T-helper 22 cell (primary cell): ENCODE measurements at regions not wholly inside any gene's neighbourhood (a gene's known extent, or its start where the extent isn't known, plus 50 kb on each side); places are given as distances from the start of the nearest gene placed in this dataset.
"Not testable (repeated sequence)": the region's sequence is repeated elsewhere in the genome, so short reads cannot be mapped to it uniquely, and the experiment has no call there.

Source experiments
- DNase-seq: peaks from one replicate; pipeline ENCODE4 v3.0.0-alpha.2; 2020; ENCODE audit warnings: low read depth

- no peak for DNase-seq
Measured at GRCh38 chr21:36601362-36601761, 97.6 kb upstream of the SIM2 start.

- DNase-seq = no peak
Measured at GRCh38 chr21:36602735-36603134, 96.2 kb upstream of the SIM2 start.

DNA sequence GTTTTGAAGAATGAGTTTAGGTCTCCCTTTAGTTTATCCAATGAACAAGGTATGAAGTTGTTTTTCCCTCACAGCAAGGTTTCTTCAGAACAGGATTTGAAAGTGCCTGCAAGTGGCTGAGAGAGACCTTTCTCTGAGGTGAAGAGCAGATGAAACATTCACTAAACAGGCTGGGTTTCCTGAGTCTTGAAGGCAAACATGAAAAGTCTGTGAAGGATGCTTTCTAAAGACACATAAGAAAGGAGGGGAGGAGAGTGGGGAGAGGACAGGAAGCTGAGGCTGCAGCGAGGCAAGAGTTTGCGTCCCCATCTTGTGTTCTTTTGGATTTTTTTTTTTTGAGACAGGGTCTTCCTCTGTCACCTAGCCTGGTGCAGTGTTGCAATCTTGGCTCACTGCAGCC lies 95.7 kb upstream of the SIM2 start:
- no peak for DNase-seq

GRCh38 chr21:36605426-36605825 lies 93.5 kb upstream of the SIM2 start:
- no peak for DNase-seq

DNA sequence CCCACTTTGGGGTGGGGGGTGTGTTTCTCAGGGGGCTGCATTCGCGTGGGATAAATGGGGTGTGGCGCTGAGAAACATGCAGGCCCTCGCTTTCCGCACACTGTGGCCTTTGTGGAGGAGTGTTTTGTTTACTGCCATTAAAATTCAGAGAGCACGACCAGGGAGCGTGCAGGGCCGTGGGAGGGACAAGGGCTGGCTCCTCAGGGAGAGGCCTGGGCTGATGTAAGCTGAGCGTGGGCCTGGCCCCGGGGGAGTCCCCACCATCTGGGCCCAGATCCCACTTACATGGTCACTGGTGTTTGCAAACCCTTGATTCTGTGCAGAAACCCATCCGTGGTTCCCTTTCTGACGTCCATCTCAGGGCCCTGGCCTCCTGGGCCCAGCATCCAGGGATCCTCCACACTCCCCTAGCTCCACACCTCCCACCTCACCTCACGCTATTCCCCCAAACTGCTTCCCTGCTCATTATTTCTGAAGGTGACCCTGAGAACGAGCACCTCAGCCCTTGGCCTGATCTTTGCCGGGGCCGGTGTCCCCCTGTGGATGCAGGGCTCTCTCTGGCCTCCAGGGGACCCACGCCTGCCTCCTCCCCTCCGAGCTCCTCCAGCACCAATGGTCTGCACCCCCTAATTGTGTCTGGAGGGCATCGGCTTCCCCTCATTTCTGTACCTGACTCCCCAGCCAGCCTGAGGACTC lies 92.5 kb upstream of the SIM2 start:
- DNase-seq = no peak

- DNase-seq = no peak
Measured at GRCh38 chr21:36606983-36607325, 92.0 kb upstream of the SIM2 start.

- DNase-seq = no peak
Measured at GRCh38 chr21:36608041-36608896, 90.6 kb upstream of the SIM2 start.

GRCh38 chr21:36608897-36609225 lies 90.1 kb upstream of the SIM2 start:
- DNase-seq = no peak

DNA sequence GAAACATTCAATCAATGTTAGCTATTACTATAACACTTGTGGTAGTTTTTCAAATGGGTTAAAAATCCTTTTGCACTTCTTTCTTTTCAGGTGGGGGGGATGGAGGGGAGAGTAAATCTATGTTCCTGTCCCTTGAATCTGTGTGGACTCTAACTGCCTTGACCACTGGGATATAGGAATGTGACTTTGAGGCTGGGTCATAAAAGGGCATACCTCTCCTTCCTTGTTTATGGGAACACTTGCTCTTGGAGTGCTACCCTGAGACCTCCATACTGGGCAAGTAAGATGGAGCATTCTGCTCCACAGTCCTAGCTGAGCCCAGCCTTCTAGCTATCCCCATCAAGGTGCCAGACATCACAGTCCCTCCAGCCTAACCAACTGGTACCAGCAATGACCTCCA lies 89.3 kb upstream of the SIM2 start:
- DNase-seq = no peak

- no peak for DNase-seq
Measured at GRCh38 chr21:36610201-36610600, 88.7 kb upstream of the SIM2 start.

- DNase-seq = no peak
Measured at GRCh38 chr21:36610935-36611334, 88.0 kb upstream of the SIM2 start.

DNA sequence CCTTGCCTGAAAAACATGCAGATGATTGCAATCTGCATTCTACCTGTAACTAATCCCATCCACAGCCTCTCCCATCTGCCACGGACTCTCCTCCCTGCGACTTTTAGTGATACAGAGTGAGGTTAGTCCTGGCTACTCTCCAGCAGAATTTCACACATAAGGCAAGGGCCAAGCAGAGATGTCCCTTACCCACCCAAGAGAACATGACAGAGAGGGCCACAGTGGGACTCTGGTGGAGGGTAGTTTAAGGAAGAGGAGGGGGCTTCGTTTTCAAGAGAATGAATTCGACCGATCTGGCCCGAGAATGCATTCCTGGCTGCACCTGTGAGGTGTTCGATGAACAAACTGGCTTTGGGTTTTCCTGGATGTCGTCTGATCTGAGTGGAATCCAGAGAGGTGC lies 87.5 kb upstream of the SIM2 start:
- DNase-seq = no peak

DNA sequence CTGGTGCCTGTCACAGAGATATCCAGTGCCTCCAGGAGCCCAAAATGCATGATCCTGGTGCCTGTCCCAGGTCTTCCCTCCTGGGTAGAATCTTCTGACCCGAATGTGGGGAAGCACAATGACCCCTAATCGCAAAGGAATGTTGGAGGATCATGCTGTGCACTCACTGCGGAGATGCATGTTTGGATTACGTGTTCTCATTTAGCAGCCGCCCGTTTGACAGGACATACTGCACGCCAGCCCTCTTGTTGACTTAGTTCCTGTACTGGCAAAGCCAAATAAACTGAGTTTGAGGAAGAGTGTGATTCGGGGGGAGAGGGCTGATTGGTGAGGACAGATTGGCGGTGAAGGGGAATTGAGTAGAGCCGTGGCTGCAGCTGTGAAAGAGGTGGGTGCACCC lies 85.9 kb upstream of the SIM2 start:
- DNase-seq = no peak

DNA sequence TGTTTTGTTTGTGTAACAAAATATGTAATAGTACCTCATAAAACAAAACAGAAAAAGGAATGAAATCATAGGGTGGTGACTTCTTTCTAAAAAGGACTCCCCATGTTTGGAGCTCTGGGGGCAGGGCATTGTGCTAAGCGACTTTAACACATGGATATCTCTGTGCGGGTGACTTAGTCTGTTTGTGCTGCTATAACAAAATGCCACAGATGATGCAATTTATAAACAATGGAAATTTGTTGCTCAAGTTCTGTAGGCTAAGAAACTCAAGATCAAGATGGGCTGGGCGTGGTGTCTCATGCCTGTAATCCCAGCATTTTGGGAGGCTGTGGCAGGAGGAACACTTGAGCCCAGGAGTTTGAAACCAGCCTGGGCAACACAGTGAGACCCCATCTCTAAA lies 85.4 kb upstream of the SIM2 start:
- no peak for DNase-seq

- DNase-seq = no peak
Measured at GRCh38 chr21:36615274-36615964, 83.5 kb upstream of the SIM2 start.

GRCh38 chr21:36616773-36617172 lies 82.1 kb upstream of the SIM2 start:
- DNase-seq = not testable (repeated sequence)

GRCh38 chr21:36621794-36622193 lies 77.1 kb upstream of the SIM2 start:
- not testable (repeated sequence) for DNase-seq

DNA sequence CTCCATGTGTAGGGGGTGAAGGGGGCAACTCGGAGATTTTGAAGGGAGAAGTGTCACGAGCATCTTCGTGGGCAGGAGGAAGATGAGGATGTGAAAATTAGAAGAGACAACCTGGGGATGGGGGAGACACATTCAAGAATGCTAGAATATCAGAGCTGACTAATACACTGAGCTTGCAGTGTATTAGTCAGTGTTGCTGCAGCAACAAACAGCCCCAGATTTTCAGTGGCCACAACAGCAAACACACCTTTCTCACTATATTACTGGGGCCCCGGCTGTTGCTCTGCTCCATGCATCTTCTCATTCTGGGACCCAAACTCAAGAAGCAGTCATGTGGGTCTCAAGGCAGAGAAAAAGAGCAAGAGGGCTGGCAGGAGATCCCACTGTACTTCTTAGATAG lies 74.8 kb upstream of the SIM2 start:
- DNase-seq = no peak

DNA sequence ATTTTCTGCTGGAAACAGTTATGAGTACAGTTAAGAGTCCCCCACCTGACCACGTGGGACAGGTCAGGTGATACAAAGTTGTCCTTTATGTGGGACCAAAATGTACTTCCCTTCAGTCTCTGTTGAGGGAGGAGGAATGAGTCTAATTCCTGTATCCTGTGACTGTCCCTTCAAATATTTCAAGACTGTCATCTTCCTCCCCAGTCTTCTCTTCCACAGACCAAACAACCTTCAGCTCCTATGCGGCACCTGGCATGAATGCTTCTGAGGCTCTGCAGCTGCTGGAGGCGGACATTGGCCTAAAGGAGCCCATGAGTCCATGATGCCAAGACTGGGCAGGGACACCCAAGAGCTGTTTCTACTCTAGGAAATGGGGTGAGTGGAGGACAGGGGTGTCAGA lies 72.1 kb upstream of the SIM2 start:
- no peak for DNase-seq

- DNase-seq = no peak
Measured at GRCh38 chr21:36627242-36627641, 71.7 kb upstream of the SIM2 start.

DNA sequence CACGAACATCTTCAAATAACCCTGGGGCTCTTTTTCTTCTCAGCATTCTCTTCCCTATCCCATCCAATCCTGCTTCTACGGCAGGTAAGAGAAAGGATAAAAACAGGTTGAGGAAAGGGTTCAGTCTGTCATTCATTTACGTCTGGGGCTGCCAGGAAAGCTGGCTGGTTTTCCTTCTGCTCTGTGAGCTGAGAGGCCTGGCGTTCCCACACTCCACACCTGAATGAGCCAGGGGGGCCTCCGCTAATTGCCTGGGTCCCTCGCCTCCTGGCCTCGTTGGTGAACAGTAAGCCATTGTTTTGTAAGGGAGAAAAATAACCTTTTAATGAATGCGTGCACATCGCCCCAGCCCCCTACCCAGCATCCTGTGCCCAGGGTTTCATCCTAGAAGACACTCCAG lies 70.8 kb upstream of the SIM2 start:
- DNase-seq = no peak

DNA sequence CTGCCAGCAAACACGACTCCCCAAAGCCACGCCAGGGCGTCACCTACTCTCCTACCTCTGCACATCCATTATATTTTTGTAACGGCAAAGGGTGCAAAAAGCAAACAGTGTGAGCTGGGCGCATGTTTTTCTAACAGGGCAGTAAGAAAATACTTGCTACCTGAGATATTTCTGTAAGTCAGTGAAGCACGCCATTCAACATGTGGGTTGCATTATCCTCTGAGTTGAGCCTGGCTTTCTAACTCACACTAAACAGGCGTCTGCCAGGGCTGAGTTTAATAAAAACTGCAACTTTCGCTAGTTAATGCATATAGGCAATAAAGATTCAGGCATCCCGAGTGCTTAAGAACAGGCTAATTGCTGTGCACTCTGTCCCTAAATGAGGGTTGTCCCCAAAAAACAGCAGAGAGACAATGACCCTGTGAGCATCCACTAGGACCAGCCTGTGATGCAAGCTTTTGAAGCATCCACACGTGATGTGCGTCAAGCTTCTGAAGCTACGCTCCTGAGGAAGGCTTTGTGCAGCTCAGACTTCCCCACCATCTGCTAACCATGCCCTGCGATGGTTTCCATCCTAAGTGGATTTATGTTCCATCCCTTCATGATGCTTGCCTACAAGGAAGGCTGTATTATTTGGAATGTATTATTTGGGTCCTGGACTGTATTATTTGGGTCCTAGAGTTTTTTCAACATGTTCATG lies 70.0 kb upstream of the SIM2 start:
- DNase-seq = no peak
